HG03571 (cell line): ENCODE measurements at regions not wholly inside any gene's neighbourhood (a gene's known extent, or its start where the extent isn't known, plus 50 kb on each side); places are given as distances from the start of the nearest gene placed in this dataset.

ENCODE experiments used
- ATAC-seq: cut with Tn5 transposase; IDR thresholded peaks from one replicate; pipeline ENCODE4 v1.9.1; 2021; ENCODE audit not compliant: unreplicated experiment

GRCh38 chr11:45556851-45557707 lies 108.3 kb downstream of the CHST1 start:
- no peak for ATAC-seq

- ATAC-seq, result no peak
Measured at GRCh38 chr11:45554230-45554967, 111.0 kb downstream of the CHST1 start.

GRCh38 chr11:45553383-45553936 lies 112.0 kb downstream of the CHST1 start:
- no peak for ATAC-seq

DNA sequence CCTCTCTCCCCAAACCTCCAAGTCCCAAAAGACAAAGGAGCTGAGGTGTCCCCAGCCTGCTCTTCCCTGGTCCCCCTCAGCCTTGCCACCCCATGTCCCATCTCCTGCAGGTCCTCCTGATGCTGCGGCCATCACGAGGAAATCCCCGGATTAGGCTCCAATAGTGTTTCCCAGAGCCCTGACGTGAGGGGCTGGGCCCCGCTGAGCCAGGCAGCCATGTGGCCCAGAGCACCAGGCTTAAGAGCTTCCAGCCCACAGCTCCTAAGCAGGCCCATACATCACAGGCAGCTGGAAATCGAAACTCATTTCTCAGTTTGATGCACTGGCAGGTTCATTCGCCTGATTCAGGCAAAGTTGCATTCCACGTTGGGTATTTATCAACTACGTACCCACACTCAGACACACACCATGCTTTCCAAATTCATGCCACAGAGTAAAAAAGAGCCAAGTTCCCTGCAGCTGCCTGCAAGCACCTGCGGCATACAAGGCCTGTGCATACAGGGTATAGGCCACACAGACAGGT lies 114.2 kb downstream of the CHST1 start:
- no peak for ATAC-seq

GRCh38 chr11:45549257-45549656 lies 116.2 kb downstream of the CHST1 start:
- ATAC-seq, result no peak

DNA sequence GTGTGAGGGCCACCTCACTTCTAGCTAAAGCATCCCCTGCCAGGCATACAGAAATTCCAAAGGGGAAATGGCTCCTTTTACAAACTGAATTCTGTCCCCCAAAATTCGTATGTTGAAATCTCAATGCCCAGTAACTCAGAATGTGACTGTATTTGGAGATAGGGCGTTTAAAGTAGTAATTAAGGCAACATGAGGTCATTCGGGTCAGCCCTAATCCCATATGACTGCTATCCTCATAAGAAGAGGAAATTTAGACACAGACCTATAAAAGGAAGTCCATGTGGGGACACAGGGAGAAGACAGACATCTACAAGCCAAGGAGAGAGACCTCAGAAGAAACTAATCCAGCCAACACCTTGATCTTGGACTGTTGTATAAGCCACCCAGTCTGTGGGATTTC lies 119.1 kb downstream of the CHST1 start:
- no peak for ATAC-seq

GRCh38 chr11:45544826-45545225 lies 120.6 kb downstream of the CHST1 start:
- ATAC-seq, result no peak

DNA sequence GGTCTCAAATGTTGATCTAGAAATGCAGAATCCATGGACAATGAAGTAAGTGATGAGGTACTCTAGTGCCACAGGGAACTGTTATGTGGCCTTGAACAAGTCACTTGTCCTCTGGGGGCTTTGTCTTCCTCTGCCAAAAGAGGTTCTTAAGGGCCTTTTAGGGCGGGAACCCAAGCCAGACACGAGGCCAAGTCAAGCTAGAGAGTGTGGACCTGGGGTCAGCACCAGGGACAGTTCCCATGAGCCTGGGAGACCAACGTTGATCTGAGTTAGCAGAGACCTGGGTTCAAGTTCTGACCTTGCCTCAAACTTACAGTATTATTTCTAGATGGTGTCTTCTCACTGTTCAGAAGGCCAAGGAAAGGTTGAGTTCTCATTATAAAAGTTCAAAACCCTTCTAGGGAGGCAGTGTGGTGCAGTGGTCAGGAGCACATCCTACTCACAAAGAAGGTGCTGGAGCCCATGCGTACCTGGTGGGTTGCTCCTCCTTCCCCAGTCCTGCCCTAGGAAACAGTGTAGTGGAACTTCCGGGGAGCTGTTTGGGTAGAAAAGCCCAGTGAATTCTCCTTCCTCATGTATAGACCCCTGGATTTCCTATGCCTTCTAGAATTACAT lies 121.5 kb downstream of the CHST1 start:
- no peak for ATAC-seq

DNA sequence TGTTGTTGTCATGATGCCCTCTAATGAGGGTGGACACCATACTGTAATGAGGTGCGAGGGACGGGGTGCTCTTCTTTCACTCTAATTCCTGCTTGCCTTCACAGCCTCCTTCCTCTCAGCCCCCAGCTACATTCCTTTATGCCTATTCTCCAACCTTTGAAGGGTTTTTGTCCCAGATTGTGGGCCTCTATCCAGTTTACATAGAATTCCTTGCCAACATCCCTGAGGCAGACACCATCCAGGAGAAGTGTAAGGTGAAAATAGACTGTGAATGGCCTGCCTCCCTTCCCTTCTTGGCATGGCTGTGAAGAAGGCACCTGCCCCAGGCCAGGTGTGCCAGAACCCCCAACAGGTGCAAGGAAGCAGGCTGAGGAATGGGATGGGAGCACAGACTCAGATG lies 122.3 kb downstream of the CHST1 start:
- ATAC-seq, result no peak

GRCh38 chr11:45541693-45542434 lies 123.6 kb downstream of the CHST1 start:
- ATAC-seq, result no peak

- no peak for ATAC-seq
Measured at GRCh38 chr11:45538939-45539338, 126.5 kb downstream of the CHST1 start.

DNA sequence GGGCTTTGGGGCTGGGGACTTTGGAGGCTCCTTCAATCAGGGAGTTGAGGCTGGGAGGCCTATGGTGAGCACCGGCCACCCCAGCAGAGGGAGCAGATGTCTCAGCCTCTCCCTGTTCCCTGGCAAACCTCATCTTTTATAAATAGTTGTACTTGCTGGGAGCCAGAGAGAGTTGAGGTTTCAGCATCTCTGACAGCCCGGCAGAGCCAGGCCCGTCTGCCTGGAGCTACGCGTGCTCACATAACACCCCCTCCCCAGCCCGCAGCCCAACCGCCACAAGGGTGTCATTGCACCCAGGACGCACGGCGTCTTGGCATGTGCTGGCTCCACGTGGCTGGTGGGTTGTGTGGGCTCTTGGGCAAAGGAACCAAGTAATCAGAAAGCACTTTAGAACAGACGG lies 127.1 kb downstream of the CHST1 start:
- ATAC-seq, result no peak

DNA sequence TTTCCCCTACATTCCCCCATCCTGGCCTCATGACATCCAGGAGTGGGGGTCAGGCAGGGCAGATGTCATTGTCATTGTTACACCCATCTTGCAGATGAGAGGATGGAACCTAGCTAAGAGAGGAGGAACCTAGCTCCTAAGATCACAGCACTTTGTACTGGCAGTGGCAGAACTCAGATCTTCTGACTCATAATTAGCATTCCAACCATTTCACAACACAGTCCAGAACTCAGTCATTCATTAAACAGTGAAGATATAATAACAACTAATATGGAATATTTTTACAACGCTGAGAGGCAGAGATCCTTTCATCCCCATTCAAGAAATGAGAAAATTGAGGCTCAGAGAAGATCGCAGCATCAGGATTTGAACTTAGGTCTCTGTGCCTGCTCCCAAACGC lies 127.8 kb downstream of the CHST1 start:
- ATAC-seq, result no peak

DNA sequence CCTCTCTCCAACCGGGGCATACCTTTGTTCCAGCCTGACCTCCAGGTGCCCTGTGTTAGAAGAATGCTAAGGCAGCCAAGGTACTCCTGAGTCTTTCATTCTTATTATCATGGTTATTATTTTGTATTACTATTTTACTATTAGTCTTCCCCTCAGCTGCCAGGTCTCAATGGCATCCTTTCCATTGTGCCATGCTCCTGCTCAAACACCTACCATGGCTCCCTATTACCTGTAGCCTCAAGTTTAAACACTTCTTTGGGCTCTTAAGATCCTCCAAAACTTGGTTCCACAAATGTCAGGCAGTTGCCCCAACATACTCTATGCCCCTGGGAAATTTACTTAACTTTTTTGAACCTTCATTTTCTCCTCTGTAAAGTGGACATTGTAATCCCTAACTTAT lies 130.4 kb downstream of the CHST1 start:
- ATAC-seq, result no peak

- ATAC-seq, result no peak
Measured at GRCh38 chr11:45534132-45534531, 131.3 kb downstream of the CHST1 start.

DNA sequence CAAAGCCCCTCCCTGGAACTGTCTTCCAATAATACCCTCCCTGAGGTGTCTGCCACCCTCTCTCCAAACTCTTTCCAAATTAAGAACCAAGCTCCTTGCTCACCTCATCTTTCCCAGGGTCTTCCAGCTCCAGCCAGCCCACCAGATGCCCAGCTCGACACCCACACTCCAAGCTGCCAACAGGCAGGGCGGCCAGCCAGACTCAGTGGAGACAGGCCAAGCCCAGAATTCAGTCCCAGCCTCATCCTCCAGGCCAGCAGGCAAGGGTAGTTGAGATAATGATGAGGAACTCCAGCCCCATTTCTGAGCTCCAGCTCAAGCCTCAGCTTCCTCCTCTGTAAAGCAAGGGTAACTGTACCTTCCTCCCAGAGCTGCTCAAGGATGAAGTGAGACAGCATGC lies 132.9 kb downstream of the CHST1 start:
- ATAC-seq, result no peak

GRCh38 chr11:45530776-45531175 lies 134.6 kb downstream of the CHST1 start:
- ATAC-seq, result no peak

- ATAC-seq, result no peak
Measured at GRCh38 chr11:45530111-45530510, 135.3 kb downstream of the CHST1 start.

- ATAC-seq, result no peak
Measured at GRCh38 chr11:45528435-45528834, 137.0 kb downstream of the CHST1 start.

GRCh38 chr11:45527898-45528297 lies 137.5 kb downstream of the CHST1 start:
- no peak for ATAC-seq

- no peak for ATAC-seq
Measured at GRCh38 chr11:45525393-45525792, 140.0 kb downstream of the CHST1 start.
